HepG2 (cell line): ENCODE measurements at regions not wholly inside any gene's neighbourhood (a gene's known extent, or its start where the extent isn't known, plus 50 kb on each side); places are given as distances from the start of the nearest gene placed in this dataset.

Experiments
- SP1 ChIP-seq, 2 experiments: fragments of 450-650 bp in 1 of 2; sonication (generic) in 1 of 2; formaldehyde crosslinking in 1 of 2; IDR thresholded peaks; 2 replicates each; pipeline versions ENCODE4 v1.4.0 to v1.6.1; 2016 to 2020; ENCODE audit warnings: missing genetic modification reagents in 1 of 2
- SP2 ChIP-seq: sonication (generic); formaldehyde crosslinking; IDR thresholded peaks from 2 replicates; pipeline ENCODE4 v1.5.1; 2020; ENCODE audit warnings: mild to moderate bottlenecking, missing genetic modification reagents
- ZNF224 ChIP-seq: sonication (generic); formaldehyde crosslinking; IDR thresholded peaks from 2 replicates; pipeline ENCODE4 v1.5.0; 2020; ENCODE audit warnings: mild to moderate bottlenecking, missing genetic modification reagents
- ZNF883 ChIP-seq: sonication (generic); formaldehyde crosslinking; IDR thresholded peaks from 2 replicates; pipeline ENCODE4 v1.5.1; 2020; ENCODE audit warnings: mild to moderate bottlenecking, missing genetic modification reagents; ENCODE audit errors: not compliant biosample characterization
- TF ChIP-seq, protein P1 (sequence below): sonication (generic); formaldehyde crosslinking; IDR thresholded peaks from 2 replicates; pipeline ENCODE4 v1.4.0; 2020; ENCODE audit warnings: missing genetic modification reagents, borderline replicate concordance

GRCh38 chr1:215459136-215459535 lies 108.0 kb upstream of the KCTD3 start:
- TF ChIP-seq, protein P1, sequence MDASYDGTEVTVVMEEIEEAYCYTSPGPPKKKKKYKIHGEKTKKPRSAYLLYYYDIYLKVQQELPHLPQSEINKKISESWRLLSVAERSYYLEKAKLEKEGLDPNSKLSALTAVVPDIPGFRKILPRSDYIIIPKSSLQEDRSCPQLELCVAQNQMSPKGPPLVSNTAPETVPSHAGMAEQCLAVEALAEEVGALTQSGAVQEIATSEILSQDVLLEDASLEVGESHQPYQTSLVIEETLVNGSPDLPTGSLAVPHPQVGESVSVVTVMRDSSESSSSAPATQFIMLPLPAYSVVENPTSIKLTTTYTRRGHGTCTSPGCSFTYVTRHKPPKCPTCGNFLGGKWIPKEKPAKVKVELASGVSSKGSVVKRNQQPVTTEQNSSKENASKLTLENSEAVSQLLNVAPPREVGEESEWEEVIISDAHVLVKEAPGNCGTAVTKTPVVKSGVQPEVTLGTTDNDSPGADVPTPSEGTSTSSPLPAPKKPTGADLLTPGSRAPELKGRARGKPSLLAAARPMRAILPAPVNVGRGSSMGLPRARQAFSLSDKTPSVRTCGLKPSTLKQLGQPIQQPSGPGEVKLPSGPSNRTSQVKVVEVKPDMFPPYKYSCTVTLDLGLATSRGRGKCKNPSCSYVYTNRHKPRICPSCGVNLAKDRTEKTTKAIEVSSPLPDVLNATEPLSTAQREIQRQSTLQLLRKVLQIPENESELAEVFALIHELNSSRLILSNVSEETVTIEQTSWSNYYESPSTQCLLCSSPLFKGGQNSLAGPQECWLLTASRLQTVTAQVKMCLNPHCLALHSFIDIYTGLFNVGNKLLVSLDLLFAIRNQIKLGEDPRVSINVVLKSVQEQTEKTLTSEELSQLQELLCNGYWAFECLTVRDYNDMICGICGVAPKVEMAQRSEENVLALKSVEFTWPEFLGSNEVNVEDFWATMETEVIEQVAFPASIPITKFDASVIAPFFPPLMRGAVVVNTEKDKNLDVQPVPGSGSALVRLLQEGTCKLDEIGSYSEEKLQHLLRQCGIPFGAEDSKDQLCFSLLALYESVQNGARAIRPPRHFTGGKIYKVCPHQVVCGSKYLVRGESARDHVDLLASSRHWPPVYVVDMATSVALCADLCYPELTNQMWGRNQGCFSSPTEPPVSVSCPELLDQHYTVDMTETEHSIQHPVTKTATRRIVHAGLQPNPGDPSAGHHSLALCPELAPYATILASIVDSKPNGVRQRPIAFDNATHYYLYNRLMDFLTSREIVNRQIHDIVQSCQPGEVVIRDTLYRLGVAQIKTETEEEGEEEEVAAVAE (CRISPR knock-in tag): no peak
- TF ChIP-seq ZNF883 (no peak), SP2 (no peak), ZNF224 (CRISPR knock-in tag) (no peak), SP1 (IDR thresholded peaks at IDR 0.05) (no peak), SP1 (CRISPR knock-in tag; IDR thresholded peaks at IDR 0.05) (no peak)
